ENCODE measurements at regions not wholly inside any gene's neighbourhood (a gene's known extent, or its start where the extent isn't known, plus 50 kb on each side); places are given as distances from the start of the nearest gene placed in this dataset.

- H3K36me3 ChIP-seq (ENCODE audit: insufficient read depth, low read length) = no peaks in the 10 kb centered on the region
- H3K27ac ChIP-seq = no peak overlapping the region
- no peaks in the 10 kb centered on the region for H3K9me3 ChIP-seq (ENCODE audit: low read depth, low read length)
- H3K9ac ChIP-seq (ENCODE audit: insufficient read length) = no peak overlapping the region
- no peak overlapping the region for H3K4me3 ChIP-seq
- no peak for DNase-seq (ENCODE audit: low read depth, low spot score)
- TF ChIP-seq EZH2 (IDR thresholded peaks at IDR 0.05) (no peak), POLR2AphosphoS5 (IDR thresholded peaks at IDR 0.05; ENCODE audit: borderline replicate concordance, low read depth, low read length) (no peak), FOXP2 (optimal IDR thresholded peaks at IDR 0.05; ENCODE audit: control extremely low read depth, extremely low read length, insufficient read depth) (no peak)
These were observed 1987.2 kb upstream of the SEL1L start for GRCh38 chr14:83520837-83521236.

- Histone ChIP-seq H3K4me3 (no peak overlapping the region), H3K9ac (ENCODE audit: insufficient read length) (no peak overlapping the region), H3K9me3 (ENCODE audit: low read depth, low read length) (no peaks in the 10 kb centered on the region), H3K36me3 (ENCODE audit: insufficient read depth, low read length) (no peaks in the 10 kb centered on the region), H3K27ac (no peak overlapping the region)
- no peak for TF ChIP-seq POLR2AphosphoS5 (IDR thresholded peaks at IDR 0.05; ENCODE audit: borderline replicate concordance, low read depth, low read length)
- TF ChIP-seq EZH2 (IDR thresholded peaks at IDR 0.05) = no peak
- no peak for TF ChIP-seq FOXP2 (optimal IDR thresholded peaks at IDR 0.05; ENCODE audit: control extremely low read depth, extremely low read length, insufficient read depth)
- DNase-seq (ENCODE audit: low read depth, low spot score) = no peak
These were observed 1995.9 kb upstream of the SEL1L start for GRCh38 chr14:83529531-83529930.

GRCh38 chr14:83533734-83534133, 1996.2 kb upstream of the FLRT2 start:
- no peak overlapping the region for H3K9ac ChIP-seq (ENCODE audit: insufficient read length)
- no peaks in the 10 kb centered on the region for H3K9me3 ChIP-seq (ENCODE audit: low read depth, low read length)
- H3K4me3 ChIP-seq = no peak overlapping the region
- TF ChIP-seq POLR2AphosphoS5 (IDR thresholded peaks at IDR 0.05; ENCODE audit: borderline replicate concordance, low read depth, low read length) (no peak), EZH2 (IDR thresholded peaks at IDR 0.05) (no peak), FOXP2 (optimal IDR thresholded peaks at IDR 0.05; ENCODE audit: control extremely low read depth, extremely low read length, insufficient read depth) (no peak)
- DNase-seq (ENCODE audit: low read depth, low spot score) = no peak
- no peaks in the 10 kb centered on the region for H3K36me3 ChIP-seq (ENCODE audit: insufficient read depth, low read length)
- no peak overlapping the region for H3K27ac ChIP-seq

- DNase-seq (ENCODE audit: low read depth, low spot score) = no peak
- TF ChIP-seq FOXP2 (optimal IDR thresholded peaks at IDR 0.05; ENCODE audit: control extremely low read depth, extremely low read length, insufficient read depth) (no peak), EZH2 (IDR thresholded peaks at IDR 0.05) (no peak), POLR2AphosphoS5 (IDR thresholded peaks at IDR 0.05; ENCODE audit: borderline replicate concordance, low read depth, low read length) (no peak)
- no peak overlapping the region for H3K4me3 ChIP-seq
These were observed 1994.9 kb upstream of the FLRT2 start for GRCh38 chr14:83534995-83535394.

GRCh38 chr14:83535444-83535843, 1994.5 kb upstream of the FLRT2 start:
- H3K36me3 ChIP-seq (ENCODE audit: insufficient read depth, low read length) = no peaks in the 10 kb centered on the region
- no peak for DNase-seq (ENCODE audit: low read depth, low spot score)
- TF ChIP-seq POLR2AphosphoS5 (IDR thresholded peaks at IDR 0.05; ENCODE audit: borderline replicate concordance, low read depth, low read length) = no peak
- TF ChIP-seq FOXP2 (optimal IDR thresholded peaks at IDR 0.05; ENCODE audit: control extremely low read depth, extremely low read length, insufficient read depth) = no peak
- TF ChIP-seq EZH2 (IDR thresholded peaks at IDR 0.05) = no peak
- H3K9me3 ChIP-seq (ENCODE audit: low read depth, low read length) = no peaks in the 10 kb centered on the region
- H3K4me3 ChIP-seq = no peak overlapping the region
- H3K27ac ChIP-seq = no peak overlapping the region
- H3K9ac ChIP-seq (ENCODE audit: insufficient read length) = no peak overlapping the region

More at GRCh38 chr14:83534995-83535394, 1994.9 kb upstream of the FLRT2 start:
- Histone ChIP-seq H3K9me3 (ENCODE audit: low read depth, low read length) (no peaks in the 10 kb centered on the region), H3K36me3 (ENCODE audit: insufficient read depth, low read length) (no peaks in the 10 kb centered on the region), H3K27ac (no peak overlapping the region), H3K9ac (ENCODE audit: insufficient read length) (no peak overlapping the region)

GRCh38 chr14:83541147-83541546, 1988.8 kb upstream of the FLRT2 start:
- Histone ChIP-seq H3K9ac (ENCODE audit: insufficient read length) (no peak overlapping the region), H3K4me3 (no peak overlapping the region), H3K36me3 (ENCODE audit: insufficient read depth, low read length) (no peaks in the 10 kb centered on the region), H3K27ac (no peak overlapping the region), H3K9me3 (ENCODE audit: low read depth, low read length) (no peaks in the 10 kb centered on the region)
- TF ChIP-seq FOXP2 (optimal IDR thresholded peaks at IDR 0.05; ENCODE audit: control extremely low read depth, extremely low read length, insufficient read depth) (no peak), POLR2AphosphoS5 (IDR thresholded peaks at IDR 0.05; ENCODE audit: borderline replicate concordance, low read depth, low read length) (no peak), EZH2 (IDR thresholded peaks at IDR 0.05) (no peak)
- DNase-seq (ENCODE audit: low read depth, low spot score) = no peak

- Histone ChIP-seq H3K27ac (no peak overlapping the region), H3K36me3 (ENCODE audit: insufficient read depth, low read length) (no peaks in the 10 kb centered on the region), H3K4me3 (no peak overlapping the region), H3K9me3 (ENCODE audit: low read depth, low read length) (no peaks in the 10 kb centered on the region), H3K9ac (ENCODE audit: insufficient read length) (no peak overlapping the region)
- DNase-seq (ENCODE audit: low read depth, low spot score) = no peak
- TF ChIP-seq EZH2 (IDR thresholded peaks at IDR 0.05) (no peak), FOXP2 (optimal IDR thresholded peaks at IDR 0.05; ENCODE audit: control extremely low read depth, extremely low read length, insufficient read depth) (no peak), POLR2AphosphoS5 (IDR thresholded peaks at IDR 0.05; ENCODE audit: borderline replicate concordance, low read depth, low read length) (no peak)
These were observed 1981.7 kb upstream of the FLRT2 start for GRCh38 chr14:83548061-83548839.

GRCh38 chr14:83556065-83556464, 1973.9 kb upstream of the FLRT2 start:
- TF ChIP-seq EZH2 (IDR thresholded peaks at IDR 0.05) (no peak), POLR2AphosphoS5 (IDR thresholded peaks at IDR 0.05; ENCODE audit: borderline replicate concordance, low read depth, low read length) (no peak), FOXP2 (optimal IDR thresholded peaks at IDR 0.05; ENCODE audit: control extremely low read depth, extremely low read length, insufficient read depth) (no peak)
- no peak for DNase-seq (ENCODE audit: low read depth, low spot score)
- Histone ChIP-seq H3K9ac (ENCODE audit: insufficient read length) (no peak overlapping the region), H3K9me3 (ENCODE audit: low read depth, low read length) (no peaks in the 10 kb centered on the region), H3K4me3 (no peak overlapping the region), H3K27ac (no peak overlapping the region), H3K36me3 (ENCODE audit: insufficient read depth, low read length) (no peaks in the 10 kb centered on the region)
